Osteoblast (primary cell): ENCODE measurements at regions not wholly inside any gene's neighbourhood (a gene's known extent, or its start where the extent isn't known, plus 50 kb on each side); places are given as distances from the start of the nearest gene placed in this dataset.

Source experiments
- DNase-seq: peaks from one replicate; pipeline ENCODE4 v3.0.0; 2011; ENCODE audit warnings: low spot score, mixed read lengths; ENCODE audit not compliant: insufficient read length; ENCODE audit errors: missing footprints
- H2AFZ ChIP-seq: 2 replicates; pipeline ENCODE4 v1.6.0; 2011; ENCODE audit warnings: mild to moderate bottlenecking, low read length
- H3K27ac ChIP-seq: 2 replicates; pipeline ENCODE4 v1.5.1; 2011; ENCODE audit warnings: mild to moderate bottlenecking, low read depth, low read length, moderate library complexity
- H3K27me3 ChIP-seq: 2 replicates; pipeline ENCODE4 v1.6.0; 2012; ENCODE audit warnings: mild to moderate bottlenecking, control low read depth, inconsistent platforms, low read length, moderate library complexity; ENCODE audit not compliant: insufficient read depth
- H3K36me3 ChIP-seq: 2 replicates; pipeline ENCODE4 v1.5.1; 2011; ENCODE audit warnings: mild to moderate bottlenecking, low read length, control low read depth, moderate library complexity; ENCODE audit not compliant: insufficient read depth
- H3K4me1 ChIP-seq: 2 replicates; pipeline ENCODE4 v1.5.1; 2011; ENCODE audit warnings: mild to moderate bottlenecking, low read length, control low read depth, moderate library complexity; ENCODE audit not compliant: insufficient read depth
- H3K4me2 ChIP-seq: 2 replicates; pipeline ENCODE4 v1.6.0; 2011; ENCODE audit warnings: mild to moderate bottlenecking, low read length; ENCODE audit not compliant: insufficient read depth
- H3K4me3 ChIP-seq: fragments of 200-600 bp; sonication (generic); 3 replicates; pipeline ENCODE4 v1.5.1; 2012; ENCODE audit warnings: mild to moderate bottlenecking, low read length, inconsistent platforms; ENCODE audit not compliant: insufficient read depth
- H3K79me2 ChIP-seq: 2 replicates; pipeline ENCODE4 v1.6.0; 2012; ENCODE audit warnings: mild to moderate bottlenecking, low read length, control low read depth, inconsistent platforms; ENCODE audit not compliant: insufficient read depth
- H3K9me3 ChIP-seq: 2 replicates; pipeline ENCODE4 v1.5.1; 2011; ENCODE audit warnings: low read depth, low read length, control low read depth
- H4K20me1 ChIP-seq: 2 replicates; pipeline ENCODE4 v1.6.0; 2012; ENCODE audit warnings: mild to moderate bottlenecking, low read length, control low read depth; ENCODE audit not compliant: insufficient read depth
- CTCF ChIP-seq: IDR thresholded peaks from 2 replicates; pipeline ENCODE4 v1.5.1; 2011; ENCODE audit warnings: mild to moderate bottlenecking, low read depth, low read length, moderate library complexity; ENCODE audit errors: extremely low read depth

- H3K4me1 ChIP-seq: no peaks in the 10 kb centered on the region
- H3K27me3 ChIP-seq: no peaks in the 10 kb centered on the region
- H3K79me2 ChIP-seq: no peaks in the 10 kb centered on the region
- H3K4me3 ChIP-seq: no peak overlapping the region
- DNase-seq: no peak
- H3K36me3 ChIP-seq: no peaks in the 10 kb centered on the region
- no peaks in the 10 kb centered on the region for H3K9me3 ChIP-seq
- no peak for TF ChIP-seq CTCF
- no peaks in the 10 kb centered on the region for H4K20me1 ChIP-seq
- no peak overlapping the region for H2AFZ ChIP-seq
- no peak overlapping the region for H3K4me2 ChIP-seq
- no peak overlapping the region for H3K27ac ChIP-seq
Observed at GRCh38 chr14:97264516-97265230, 467.5 kb downstream of the VRK1 start.

GRCh38 chr14:97266653-97267052 is 469.5 kb downstream of the VRK1 start:
- Histone ChIP-seq H3K79me2 (no peaks in the 10 kb centered on the region), H3K4me1 (no peaks in the 10 kb centered on the region), H3K27me3 (no peaks in the 10 kb centered on the region), H4K20me1 (no peaks in the 10 kb centered on the region), H3K9me3 (no peaks in the 10 kb centered on the region), H3K27ac (no peak overlapping the region), H3K4me2 (no peak overlapping the region), H2AFZ (no peak overlapping the region), H3K4me3 (no peak overlapping the region), H3K36me3 (no peaks in the 10 kb centered on the region)
- no peak for TF ChIP-seq CTCF
- DNase-seq: no peak

- H2AFZ ChIP-seq: no peak overlapping the region
- no peaks in the 10 kb centered on the region for H4K20me1 ChIP-seq
- no peak overlapping the region for H3K4me2 ChIP-seq
- no peaks in the 10 kb centered on the region for H3K27me3 ChIP-seq
- no peaks in the 10 kb centered on the region for H3K36me3 ChIP-seq
- no peaks in the 10 kb centered on the region for H3K4me1 ChIP-seq
- H3K79me2 ChIP-seq: no peaks in the 10 kb centered on the region
- H3K27ac ChIP-seq: no peak overlapping the region
- no peak for TF ChIP-seq CTCF
- DNase-seq: no peak
- H3K9me3 ChIP-seq: no peaks in the 10 kb centered on the region
- H3K4me3 ChIP-seq: no peak overlapping the region
Observed at GRCh38 chr14:97267509-97267908, 470.3 kb downstream of the VRK1 start.

GRCh38 chr14:97268097-97268496 is 470.9 kb downstream of the VRK1 start:
- no peak for TF ChIP-seq CTCF
- DNase-seq: no peak
- no peak overlapping the region for H3K4me3 ChIP-seq
- no peaks in the 10 kb centered on the region for H4K20me1 ChIP-seq
- no peak overlapping the region for H2AFZ ChIP-seq
- H3K9me3 ChIP-seq: no peaks in the 10 kb centered on the region
- H3K4me1 ChIP-seq: no peaks in the 10 kb centered on the region
- H3K27me3 ChIP-seq: no peaks in the 10 kb centered on the region
- no peak overlapping the region for H3K4me2 ChIP-seq
- no peaks in the 10 kb centered on the region for H3K36me3 ChIP-seq
- H3K79me2 ChIP-seq: no peaks in the 10 kb centered on the region
- H3K27ac ChIP-seq: no peak overlapping the region
